Endodermal cell (in vitro differentiated cells): ENCODE measurements at regions not wholly inside any gene's neighbourhood (a gene's known extent, or its start where the extent isn't known, plus 50 kb on each side); places are given as distances from the start of the nearest gene placed in this dataset.
A peak's percentile ranks its signal among the peaks of the same experiment; 100 is the strongest.

Experiments
- DNase-seq: peaks from one replicate; pipeline ENCODE4 v3.0.0-alpha.2; 2017
- H3K27ac ChIP-seq: 2 replicates; pipeline ENCODE4 v1.5.1; 2013; ENCODE audit warnings: mild to moderate bottlenecking, low read depth, low read length, moderate library complexity
- H3K27me3 ChIP-seq: 2 replicates; pipeline ENCODE4 v1.6.1; 2013; ENCODE audit warnings: mild to moderate bottlenecking, low read length, moderate library complexity; ENCODE audit not compliant: insufficient read depth, control insufficient read depth, poor library complexity, severe bottlenecking
- H3K36me3 ChIP-seq: 2 replicates; pipeline ENCODE4 v1.7.0; 2013; ENCODE audit warnings: mild to moderate bottlenecking, low read length, moderate library complexity; ENCODE audit not compliant: control insufficient read depth, insufficient read depth
- H3K4me1 ChIP-seq: one replicate; pipeline ENCODE4 v1.7.0; 2013; ENCODE audit warnings: low read length; ENCODE audit not compliant: control insufficient read depth, insufficient read depth
- H3K4me3 ChIP-seq: 2 replicates; pipeline ENCODE4 v1.5.1; 2013; ENCODE audit warnings: mild to moderate bottlenecking, low read length, moderate library complexity
- H3K9ac ChIP-seq: 2 replicates; pipeline ENCODE4 v1.6.1; 2013; ENCODE audit warnings: mild to moderate bottlenecking, low read length, moderate library complexity; ENCODE audit not compliant: poor library complexity, severe bottlenecking; ENCODE audit errors: extremely low read depth
- H3K9me3 ChIP-seq: 2 replicates; pipeline ENCODE4 v1.6.1; 2013; ENCODE audit warnings: mild to moderate bottlenecking, low read length, moderate library complexity; ENCODE audit not compliant: control insufficient read depth
- H3K27ac Mint-ChIP-seq: 2 replicates; pipeline ENCODE4 v1.8.0; 2020; ENCODE audit warnings: mixed read lengths
- H3K27me3 Mint-ChIP-seq: 2 replicates; pipeline ENCODE4 v1.8.0; 2021; ENCODE audit warnings: mild to moderate bottlenecking, mixed read lengths; ENCODE audit not compliant: insufficient read depth
- H3K36me3 Mint-ChIP-seq: 2 replicates; pipeline ENCODE4 v1.8.0; 2020; ENCODE audit warnings: low read depth, mixed read lengths
- H3K4me1 Mint-ChIP-seq: 2 replicates; pipeline ENCODE4 v1.8.0; 2020; ENCODE audit warnings: mixed read lengths
- H3K4me3 Mint-ChIP-seq: 2 replicates; pipeline ENCODE4 v1.8.0; 2020; ENCODE audit warnings: mild to moderate bottlenecking, moderate library complexity, mixed read lengths
- H3K9me3 Mint-ChIP-seq: 2 replicates; pipeline ENCODE4 v1.8.0; 2020; ENCODE audit warnings: mild to moderate bottlenecking, mixed read lengths
- WGBS, 2 experiments: methylation state at CpG; one replicate each; pipeline versions ENCODE4 v1.1.5 to v1.1.7; 2013; ENCODE audit warnings: missing lambda C conversion rate in 2 of 2, mixed read lengths in 1 of 2; ENCODE audit not compliant: insufficient coverage in 1 of 2, insufficient read length in 1 of 2; 5-methylcytosine and 5-hydroxymethylcytosine counted together
- TF ChIP-seq, protein P1 (sequence below): fragments of 200-600 bp; sonication (generic); conservative IDR thresholded peaks from 2 replicates; pipeline ENCODE4 v1.5.0; 2021; ENCODE audit warnings: antibody characterized with exemption, mild to moderate bottlenecking

DNA sequence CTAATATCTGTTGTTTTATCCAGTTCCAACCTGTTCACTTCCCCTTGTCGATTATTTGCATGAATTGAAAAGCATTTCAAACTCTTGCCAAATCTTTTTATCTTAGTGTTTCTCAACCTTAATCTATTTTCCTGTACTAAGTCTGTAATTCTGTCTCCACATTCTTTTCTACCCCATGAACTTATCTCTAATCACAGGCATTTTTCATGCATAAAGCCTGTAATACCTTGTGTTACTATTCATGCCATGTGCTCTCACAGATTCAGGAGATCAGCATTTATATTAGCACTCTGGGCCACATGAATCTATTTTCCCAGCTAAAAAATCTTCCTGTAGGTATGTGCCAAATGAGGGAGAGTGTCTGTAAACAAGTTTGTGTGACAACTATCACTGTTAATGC lies 1360.9 kb downstream of the STIM2 start:
- no peaks in the 10 kb centered on the region for H3K27me3 Mint-ChIP-seq
- no peak overlapping the region for H3K4me3 Mint-ChIP-seq
- no peaks in the 10 kb centered on the region for H3K9me3 ChIP-seq
- H3K9ac ChIP-seq = no peak overlapping the region
- no peaks in the 10 kb centered on the region for H3K36me3 ChIP-seq
- DNase-seq = no peak
- no peak overlapping the region for H3K27ac Mint-ChIP-seq
- H3K27ac ChIP-seq = no peak overlapping the region
- no peaks in the 10 kb centered on the region for H3K27me3 ChIP-seq
- 77 to 100% methylated on average over 1 of the region's 1 CpG for WGBS, 2 experiments
- no peak overlapping the region for H3K4me3 ChIP-seq
- TF ChIP-seq, protein P1, sequence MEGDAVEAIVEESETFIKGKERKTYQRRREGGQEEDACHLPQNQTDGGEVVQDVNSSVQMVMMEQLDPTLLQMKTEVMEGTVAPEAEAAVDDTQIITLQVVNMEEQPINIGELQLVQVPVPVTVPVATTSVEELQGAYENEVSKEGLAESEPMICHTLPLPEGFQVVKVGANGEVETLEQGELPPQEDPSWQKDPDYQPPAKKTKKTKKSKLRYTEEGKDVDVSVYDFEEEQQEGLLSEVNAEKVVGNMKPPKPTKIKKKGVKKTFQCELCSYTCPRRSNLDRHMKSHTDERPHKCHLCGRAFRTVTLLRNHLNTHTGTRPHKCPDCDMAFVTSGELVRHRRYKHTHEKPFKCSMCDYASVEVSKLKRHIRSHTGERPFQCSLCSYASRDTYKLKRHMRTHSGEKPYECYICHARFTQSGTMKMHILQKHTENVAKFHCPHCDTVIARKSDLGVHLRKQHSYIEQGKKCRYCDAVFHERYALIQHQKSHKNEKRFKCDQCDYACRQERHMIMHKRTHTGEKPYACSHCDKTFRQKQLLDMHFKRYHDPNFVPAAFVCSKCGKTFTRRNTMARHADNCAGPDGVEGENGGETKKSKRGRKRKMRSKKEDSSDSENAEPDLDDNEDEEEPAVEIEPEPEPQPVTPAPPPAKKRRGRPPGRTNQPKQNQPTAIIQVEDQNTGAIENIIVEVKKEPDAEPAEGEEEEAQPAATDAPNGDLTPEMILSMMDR = no peak
- H3K9me3 Mint-ChIP-seq = no peaks in the 10 kb centered on the region
- no peaks in the 10 kb centered on the region for H3K4me1 ChIP-seq
- H3K4me1 Mint-ChIP-seq = peaks cover 9% of the 10 kb centered on the region
- no peaks in the 10 kb centered on the region for H3K36me3 Mint-ChIP-seq

DNA sequence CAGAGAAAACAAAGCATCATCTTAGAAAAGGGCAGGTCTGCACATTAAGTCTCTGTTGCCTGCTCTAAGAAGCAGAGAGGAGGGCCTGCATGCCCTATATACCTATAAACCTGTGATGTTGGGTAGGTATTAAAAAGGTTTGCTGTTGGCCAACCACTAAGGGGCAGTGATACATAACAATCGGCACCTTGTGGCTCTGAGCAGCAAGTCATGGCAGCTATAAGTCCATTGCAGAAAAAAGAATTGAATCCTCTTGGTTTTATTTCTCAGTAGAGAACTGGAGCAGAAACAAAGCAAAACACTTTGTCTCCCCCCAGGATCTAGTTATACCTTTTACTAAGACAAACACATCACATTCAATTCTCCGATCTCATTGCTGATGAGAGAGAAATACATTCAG lies 1364.4 kb downstream of the STIM2 start:
- no peaks in the 10 kb centered on the region for H3K9me3 Mint-ChIP-seq
- H3K36me3 ChIP-seq = no peaks in the 10 kb centered on the region
- 77 to 83% methylated on average over 1 to 2 of the region's 2 CpGs for whole genome bisulfite sequencing, 2 experiments
- no peaks in the 10 kb centered on the region for H3K4me1 ChIP-seq
- peaks cover 16% of the 10 kb centered on the region for H3K4me1 Mint-ChIP-seq
- H3K9me3 ChIP-seq = no peaks in the 10 kb centered on the region
- H3K27ac ChIP-seq = no peak overlapping the region
- TF ChIP-seq, protein P1 = peak; percentile 81
- no peak overlapping the region for H3K9ac ChIP-seq
- no peak overlapping the region for H3K27ac Mint-ChIP-seq
- H3K27me3 Mint-ChIP-seq = no peaks in the 10 kb centered on the region
- no peaks in the 10 kb centered on the region for H3K36me3 Mint-ChIP-seq
- peak; percentile 77 for DNase-seq
- H3K27me3 ChIP-seq = no peaks in the 10 kb centered on the region
- no peak overlapping the region for H3K4me3 ChIP-seq
- H3K4me3 Mint-ChIP-seq = no peak overlapping the region

DNA sequence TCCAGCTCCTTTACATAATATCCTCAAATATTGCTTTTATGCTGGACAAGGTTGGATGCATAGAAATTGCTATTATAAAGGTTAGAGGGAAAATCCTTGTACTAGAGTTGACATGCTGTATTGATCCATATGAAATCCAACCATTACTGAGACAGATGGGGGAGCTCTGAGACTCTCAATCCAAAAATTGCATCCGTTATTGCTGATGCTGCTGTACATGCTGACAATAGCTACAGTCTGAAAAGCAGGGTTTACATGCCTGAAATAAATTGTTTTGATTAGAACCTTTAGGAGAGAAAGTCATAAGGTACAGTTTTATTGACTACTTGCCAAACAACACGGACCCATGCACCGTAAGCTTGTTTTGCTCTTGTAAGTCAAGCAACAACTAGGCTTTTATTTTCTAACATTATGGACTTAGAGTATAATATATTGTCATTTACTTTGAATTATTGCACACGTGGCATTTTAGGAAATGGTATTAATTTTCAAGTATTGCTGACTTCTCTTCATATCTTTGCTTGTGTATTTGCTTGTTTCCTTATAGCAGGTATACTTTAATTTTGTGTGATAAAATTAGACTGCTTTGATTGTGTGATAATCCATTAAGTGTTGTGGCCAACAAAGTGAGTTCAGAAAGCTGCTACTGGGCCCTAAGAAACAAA lies 1365.2 kb downstream of the STIM2 start:
- no peaks in the 10 kb centered on the region for H3K36me3 ChIP-seq
- H3K4me3 ChIP-seq = no peak overlapping the region
- TF ChIP-seq, protein P1 = no peak
- Mint-ChIP-seq H3K4me3 (no peak overlapping the region), H3K36me3 (no peaks in the 10 kb centered on the region), H3K4me1 (peaks cover 16% of the 10 kb centered on the region), H3K9me3 (no peaks in the 10 kb centered on the region), H3K27ac (no peak overlapping the region), H3K27me3 (no peaks in the 10 kb centered on the region)
- WGBS, 2 experiments = 74% methylated on average over 4 of the region's 4 CpGs; no CpG with 5 or more reads in 1 of the 2 experiments
- no peak overlapping the region for H3K9ac ChIP-seq
- no peak for DNase-seq
- no peaks in the 10 kb centered on the region for H3K9me3 ChIP-seq
- H3K27ac ChIP-seq = no peak overlapping the region
- H3K27me3 ChIP-seq = no peaks in the 10 kb centered on the region
- H3K4me1 ChIP-seq = no peaks in the 10 kb centered on the region
